Dermis microvascular lymphatic vessel endothelial cell (primary cell): ENCODE measurements at regions not wholly inside any gene's neighbourhood (a gene's known extent, or its start where the extent isn't known, plus 50 kb on each side); places are given as distances from the start of the nearest gene placed in this dataset.

Experiments
- DNase-seq, 2 donors: peaks; one replicate each; pipeline versions ENCODE4 v3.0.0 to v3.0.0-alpha.2; 2010; ENCODE audit warnings: low read depth in 2 of 2

GRCh38 chr3:178275311-178275710 lies 260.9 kb upstream of the KCNMB2 start:
- peak in 1 of 2 donors; percentile 11 for DNase-seq

GRCh38 chr3:178275793-178276192 lies 260.4 kb upstream of the KCNMB2 start:
- DNase-seq: no peak

- DNase-seq: no peak
Measured at GRCh38 chr3:178277605-178278004, 258.6 kb upstream of the KCNMB2 start.

GRCh38 chr3:178283561-178283960 lies 252.7 kb upstream of the KCNMB2 start:
- DNase-seq: no peak

- DNase-seq: no peak
Measured at GRCh38 chr3:178284181-178284580, 252.1 kb upstream of the KCNMB2 start.

- no peak for DNase-seq
Measured at GRCh38 chr3:178288074-178288473, 248.2 kb upstream of the KCNMB2 start.

GRCh38 chr3:178289544-178290160 lies 246.6 kb upstream of the KCNMB2 start:
- DNase-seq: peak; percentile 37 to 80

- DNase-seq: no peak
Measured at GRCh38 chr3:178291574-178292370, 244.5 kb upstream of the KCNMB2 start.

GRCh38 chr3:178295292-178295912 lies 240.8 kb upstream of the KCNMB2 start:
- no peak for DNase-seq

GRCh38 chr3:178297199-178297598 lies 239.0 kb upstream of the KCNMB2 start:
- DNase-seq: no peak

- DNase-seq: no peak
Measured at GRCh38 chr3:178297740-178298139, 238.5 kb upstream of the KCNMB2 start.

GRCh38 chr3:178300441-178300959 lies 235.7 kb upstream of the KCNMB2 start:
- no peak for DNase-seq

GRCh38 chr3:178302966-178303930 lies 233.0 kb upstream of the KCNMB2 start:
- peak; percentile 50 to 54 for DNase-seq

GRCh38 chr3:178304758-178305467 lies 231.3 kb upstream of the KCNMB2 start:
- DNase-seq: no peak

- no peak for DNase-seq
Measured at GRCh38 chr3:178306432-178307115, 229.7 kb upstream of the KCNMB2 start.

- no peak for DNase-seq
Measured at GRCh38 chr3:178308771-178309170, 227.5 kb upstream of the KCNMB2 start.

- no peak for DNase-seq
Measured at GRCh38 chr3:178310949-178311348, 225.3 kb upstream of the KCNMB2 start.

- DNase-seq: no peak
Measured at GRCh38 chr3:178313716-178314115, 222.5 kb upstream of the KCNMB2 start.

- no peak for DNase-seq
Measured at GRCh38 chr3:178318340-178318739, 217.9 kb upstream of the KCNMB2 start.
